MCF 10A (cell line): ENCODE measurements at regions not wholly inside any gene's neighbourhood (a gene's known extent, or its start where the extent isn't known, plus 50 kb on each side); places are given as distances from the start of the nearest gene placed in this dataset.

Source experiments
- BruUV-seq: library from RNA; stranded (reverse); fragments of 400-500 nt; replicated peaks from 2 replicates; lab custom pipeline; 2021; lab: Mats Ljungman, UMichigan
- CTCF ChIA-PET: fragments of 300-600 bp; sonication (Branson Sonifier 250); formaldehyde crosslinking; extraction: SDS; loops from one replicate; lab custom pipeline; 2021; ENCODE audit warnings: antibody characterized with exemption, inconsistent platforms; lab: Yijun Ruan, JAX
- POLR2A ChIA-PET: fragments of 300-600, 350-650 bp; sonication (Branson Sonifier 250); formaldehyde crosslinking; extraction: SDS; loops from one replicate; lab custom pipeline; 2020; ENCODE audit warnings: antibody characterized with exemption, inconsistent platforms; lab: Yijun Ruan, JAX
- DNase-seq: peaks from one replicate; pipeline ENCODE4 v3.0.0-alpha.2; 2018; ENCODE audit not compliant: unreplicated experiment
- H3K27ac Mint-ChIP-seq: one replicate; pipeline ENCODE4 v1.8.0; 2022; ENCODE audit warnings: mild to moderate bottlenecking, low read depth, mixed read lengths; ENCODE audit not compliant: unreplicated experiment
- H3K27me3 Mint-ChIP-seq: one replicate; pipeline ENCODE4 v1.8.0; 2022; ENCODE audit warnings: mixed read lengths; ENCODE audit not compliant: insufficient read depth, unreplicated experiment
- H3K36me3 Mint-ChIP-seq: one replicate; pipeline ENCODE4 v1.8.0; 2022; ENCODE audit warnings: mild to moderate bottlenecking, moderate library complexity, mixed read lengths; ENCODE audit not compliant: insufficient read depth, unreplicated experiment
- H3K4me1 Mint-ChIP-seq: one replicate; pipeline ENCODE4 v1.8.0; 2022; ENCODE audit warnings: mixed read lengths; ENCODE audit not compliant: insufficient read depth, unreplicated experiment
- H3K4me3 Mint-ChIP-seq: one replicate; pipeline ENCODE4 v1.8.0; 2022; ENCODE audit warnings: mild to moderate bottlenecking, moderate library complexity, mixed read lengths; ENCODE audit not compliant: unreplicated experiment
- H3K9me3 Mint-ChIP-seq: one replicate; pipeline ENCODE4 v1.8.0; 2022; ENCODE audit warnings: mixed read lengths; ENCODE audit not compliant: unreplicated experiment
- intact Hi-C: fragments of 100-400 bp; cut with micrococcal nuclease; formaldehyde crosslinking; loops from 2 replicates; pipeline ENCODE4 v1.14.1; 2022
- TF ChIP-seq, protein P1 (sequence below): fragments of 200-600 bp; IDR thresholded peaks from one replicate; pipeline ENCODE4 v1.8.0; 2022; ENCODE audit warnings: antibody characterized with exemption, mild to moderate bottlenecking; ENCODE audit not compliant: unreplicated experiment

DNA sequence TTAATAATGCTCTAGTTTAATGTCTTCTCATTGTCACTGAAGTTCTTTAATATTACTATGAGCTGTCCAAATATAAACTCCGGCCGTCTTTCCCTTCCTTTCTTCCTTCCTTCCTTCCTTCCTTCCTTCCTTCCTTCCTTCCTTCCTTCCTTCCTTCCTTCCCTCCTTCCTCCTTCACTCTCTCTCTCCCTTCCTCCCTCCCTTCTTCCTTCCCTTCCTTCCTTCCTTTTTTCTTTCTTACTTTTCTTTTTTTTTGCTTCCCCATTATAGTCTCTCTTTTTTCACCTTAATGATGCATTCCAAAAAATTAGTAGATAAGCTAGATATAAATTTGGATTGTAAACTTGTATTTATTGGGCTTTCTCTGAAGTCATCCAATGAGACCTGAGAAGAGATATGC is 431.0 kb upstream of the ADGRL4 start:
- TF ChIP-seq, protein P1, sequence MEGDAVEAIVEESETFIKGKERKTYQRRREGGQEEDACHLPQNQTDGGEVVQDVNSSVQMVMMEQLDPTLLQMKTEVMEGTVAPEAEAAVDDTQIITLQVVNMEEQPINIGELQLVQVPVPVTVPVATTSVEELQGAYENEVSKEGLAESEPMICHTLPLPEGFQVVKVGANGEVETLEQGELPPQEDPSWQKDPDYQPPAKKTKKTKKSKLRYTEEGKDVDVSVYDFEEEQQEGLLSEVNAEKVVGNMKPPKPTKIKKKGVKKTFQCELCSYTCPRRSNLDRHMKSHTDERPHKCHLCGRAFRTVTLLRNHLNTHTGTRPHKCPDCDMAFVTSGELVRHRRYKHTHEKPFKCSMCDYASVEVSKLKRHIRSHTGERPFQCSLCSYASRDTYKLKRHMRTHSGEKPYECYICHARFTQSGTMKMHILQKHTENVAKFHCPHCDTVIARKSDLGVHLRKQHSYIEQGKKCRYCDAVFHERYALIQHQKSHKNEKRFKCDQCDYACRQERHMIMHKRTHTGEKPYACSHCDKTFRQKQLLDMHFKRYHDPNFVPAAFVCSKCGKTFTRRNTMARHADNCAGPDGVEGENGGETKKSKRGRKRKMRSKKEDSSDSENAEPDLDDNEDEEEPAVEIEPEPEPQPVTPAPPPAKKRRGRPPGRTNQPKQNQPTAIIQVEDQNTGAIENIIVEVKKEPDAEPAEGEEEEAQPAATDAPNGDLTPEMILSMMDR: no peak
- intact Hi-C loops: no loop called here
- Mint-ChIP-seq H3K4me3 (no peak overlapping the region), H3K4me1 (no peaks in the 10 kb centered on the region), H3K36me3 (no peaks in the 10 kb centered on the region), H3K9me3 (no peaks in the 10 kb centered on the region), H3K27me3 (no peaks in the 10 kb centered on the region), H3K27ac (no peak overlapping the region)
- BruUV-seq: no TSS peak
- DNase-seq: no peak
- CTCF ChIA-PET: interaction anchor here (0.6 kb wide), 1 partner anchor 1079 kb away, joined by 3 read pairs; no protein-coding TSS in a partner anchor
- POLR2A ChIA-PET: no interaction called here

DNA sequence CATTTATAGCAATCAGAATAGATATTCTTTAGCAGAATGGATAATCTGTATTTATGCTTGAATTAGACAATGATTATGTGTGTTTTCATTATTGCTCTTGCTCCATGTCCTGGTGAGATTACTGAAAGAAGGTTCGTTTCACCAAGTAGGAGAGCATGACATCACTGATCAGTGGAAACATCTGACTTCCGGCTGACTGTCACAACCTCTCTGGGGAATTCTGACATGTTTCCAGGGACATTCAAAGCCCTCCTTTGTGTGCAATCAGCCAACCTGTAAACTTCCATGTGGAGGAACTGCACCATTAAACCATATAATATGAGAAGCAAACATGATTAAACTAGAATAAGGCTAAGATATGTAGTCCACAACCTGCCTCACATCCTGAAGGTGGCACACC is 424.8 kb upstream of the ADGRL4 start:
- no peak for DNase-seq
- BruUV-seq: no TSS peak
- ChIA-PET POLR2A (no interaction called here), CTCF (no interaction called here)
- Mint-ChIP-seq H3K4me3 (no peak overlapping the region), H3K4me1 (no peaks in the 10 kb centered on the region), H3K36me3 (no peaks in the 10 kb centered on the region), H3K27ac (no peak overlapping the region), H3K27me3 (no peaks in the 10 kb centered on the region), H3K9me3 (no peaks in the 10 kb centered on the region)
- TF ChIP-seq, protein P1: no peak
- intact Hi-C loops: no loop called here

DNA sequence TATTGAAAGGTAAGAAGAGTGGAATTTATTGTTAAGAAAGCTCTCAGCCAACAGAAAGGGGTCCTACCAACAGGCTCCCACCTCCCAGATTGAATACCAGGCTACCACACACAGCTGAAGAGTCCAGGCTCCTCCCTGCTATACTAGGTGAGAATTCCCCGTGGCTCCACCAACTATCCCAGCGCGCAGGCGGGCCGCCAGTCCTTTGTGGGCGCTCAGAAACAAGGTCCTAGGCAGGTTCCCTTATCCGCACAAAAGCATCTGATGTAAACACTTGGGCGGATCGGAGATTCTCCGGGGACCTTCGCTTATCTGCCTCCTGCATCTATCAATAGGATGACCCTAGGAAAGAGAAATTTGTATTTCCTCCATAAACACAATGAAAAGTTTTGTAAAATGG is 423.9 kb upstream of the ADGRL4 start:
- TF ChIP-seq, protein P1: no peak
- no peak overlapping the region for H3K4me3 Mint-ChIP-seq
- BruUV-seq: no TSS peak
- no peak overlapping the region for H3K27ac Mint-ChIP-seq
- no peaks in the 10 kb centered on the region for H3K4me1 Mint-ChIP-seq
- POLR2A ChIA-PET: no interaction called here
- intact Hi-C loops: no loop called here
- H3K36me3 Mint-ChIP-seq: no peaks in the 10 kb centered on the region
- CTCF ChIA-PET: no interaction called here
- H3K27me3 Mint-ChIP-seq: no peaks in the 10 kb centered on the region
- no peaks in the 10 kb centered on the region for H3K9me3 Mint-ChIP-seq
- no peak for DNase-seq

DNA sequence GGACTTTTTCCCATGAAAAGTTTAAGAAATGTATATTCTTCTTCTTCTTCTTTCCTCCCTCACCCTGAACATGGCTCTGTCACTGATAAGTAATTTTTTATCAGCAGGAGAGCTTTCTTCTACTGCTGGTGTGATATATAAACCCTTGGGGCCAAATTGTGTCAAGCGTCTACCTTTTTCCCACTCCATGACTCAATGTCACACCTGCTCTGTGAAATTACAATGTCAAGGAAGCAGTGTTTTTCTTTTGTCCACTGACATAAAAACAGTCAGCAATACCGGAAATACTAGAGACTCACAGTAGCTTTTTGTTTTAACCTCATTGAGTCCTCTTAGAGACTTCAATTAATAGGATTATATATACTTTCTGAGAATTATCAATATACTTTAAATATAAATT is 416.2 kb upstream of the ADGRL4 start:
- POLR2A ChIA-PET: interaction anchor here (0.6 kb wide), 1 partner anchor 17 kb away, joined by 3 read pairs; no protein-coding TSS in a partner anchor
- Mint-ChIP-seq H3K9me3 (no peaks in the 10 kb centered on the region), H3K4me3 (no peak overlapping the region), H3K36me3 (no peaks in the 10 kb centered on the region), H3K27ac (no peak overlapping the region), H3K4me1 (no peaks in the 10 kb centered on the region), H3K27me3 (no peaks in the 10 kb centered on the region)
- BruUV-seq: no TSS peak
- intact Hi-C loops: no loop called here
- CTCF ChIA-PET: interaction anchor here (0.6 kb wide), 2 partner anchors 35 to 97 kb away, joined by 3 read pairs; no protein-coding TSS in a partner anchor
- TF ChIP-seq, protein P1: no peak
- no peak for DNase-seq
